ENCODE measurements at regions not wholly inside any gene's neighbourhood (a gene's known extent, or its start where the extent isn't known, plus 50 kb on each side); places are given as distances from the start of the nearest gene placed in this dataset.
"Not testable (repeated sequence)": the region's sequence is repeated elsewhere in the genome, so short reads cannot be mapped to it uniquely, and the experiment has no call there.

DNA sequence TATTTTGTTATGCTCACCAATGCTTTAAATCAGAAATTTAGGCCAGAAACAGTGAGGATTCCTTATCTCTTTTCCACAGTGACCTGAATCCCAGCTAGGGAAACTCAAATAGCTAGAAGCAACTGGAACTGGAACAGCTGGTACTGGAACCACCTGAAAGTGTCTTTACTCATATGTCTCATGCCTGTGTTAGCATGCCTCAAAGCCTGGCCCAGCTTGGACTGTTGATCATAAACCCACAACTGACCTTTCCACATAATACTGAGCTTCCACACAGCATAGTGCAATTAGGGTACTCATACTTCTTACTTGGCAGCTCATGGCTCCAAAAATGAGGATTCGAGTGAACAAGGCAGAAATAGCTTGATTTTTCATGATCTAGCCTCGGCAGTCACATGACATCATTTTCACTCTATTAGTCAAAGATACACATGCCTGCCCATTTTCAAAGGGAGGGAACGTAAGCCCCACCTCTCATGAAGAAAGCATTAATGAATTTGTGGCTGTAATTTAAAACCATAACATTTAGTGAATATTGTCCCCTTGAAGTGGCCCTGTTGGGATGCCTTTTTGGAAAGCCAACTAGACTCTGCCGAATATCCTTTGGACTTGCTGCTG lies 80.8 kb upstream of the ACSL1 start:
- H3K9me3 ChIP-seq (ENCODE audit: severe bottlenecking) = no peaks in the 10 kb centered on the region
- no peaks in the 10 kb centered on the region for H3K36me3 ChIP-seq (ENCODE audit: low read depth)
- DNase-seq (ENCODE audit: low spot score) (no peak), ATAC-seq (ENCODE audit: low read depth) (no peak)
- TF ChIP-seq, protein P1, sequence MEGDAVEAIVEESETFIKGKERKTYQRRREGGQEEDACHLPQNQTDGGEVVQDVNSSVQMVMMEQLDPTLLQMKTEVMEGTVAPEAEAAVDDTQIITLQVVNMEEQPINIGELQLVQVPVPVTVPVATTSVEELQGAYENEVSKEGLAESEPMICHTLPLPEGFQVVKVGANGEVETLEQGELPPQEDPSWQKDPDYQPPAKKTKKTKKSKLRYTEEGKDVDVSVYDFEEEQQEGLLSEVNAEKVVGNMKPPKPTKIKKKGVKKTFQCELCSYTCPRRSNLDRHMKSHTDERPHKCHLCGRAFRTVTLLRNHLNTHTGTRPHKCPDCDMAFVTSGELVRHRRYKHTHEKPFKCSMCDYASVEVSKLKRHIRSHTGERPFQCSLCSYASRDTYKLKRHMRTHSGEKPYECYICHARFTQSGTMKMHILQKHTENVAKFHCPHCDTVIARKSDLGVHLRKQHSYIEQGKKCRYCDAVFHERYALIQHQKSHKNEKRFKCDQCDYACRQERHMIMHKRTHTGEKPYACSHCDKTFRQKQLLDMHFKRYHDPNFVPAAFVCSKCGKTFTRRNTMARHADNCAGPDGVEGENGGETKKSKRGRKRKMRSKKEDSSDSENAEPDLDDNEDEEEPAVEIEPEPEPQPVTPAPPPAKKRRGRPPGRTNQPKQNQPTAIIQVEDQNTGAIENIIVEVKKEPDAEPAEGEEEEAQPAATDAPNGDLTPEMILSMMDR (IDR thresholded peaks at IDR 0.05; ENCODE audit: poor library complexity, severe bottlenecking) = no peak
- no peak overlapping the region for H3K4me3 ChIP-seq (ENCODE audit: severe bottlenecking)
- no peak overlapping the region for H3K27ac ChIP-seq (ENCODE audit: poor library complexity, severe bottlenecking)
- H3K27me3 ChIP-seq (ENCODE audit: insufficient read depth, poor library complexity, severe bottlenecking) = no peaks in the 10 kb centered on the region
- peaks cover 5% of the 10 kb centered on the region for H3K4me1 ChIP-seq (ENCODE audit: insufficient read depth, poor library complexity, severe bottlenecking)

DNA sequence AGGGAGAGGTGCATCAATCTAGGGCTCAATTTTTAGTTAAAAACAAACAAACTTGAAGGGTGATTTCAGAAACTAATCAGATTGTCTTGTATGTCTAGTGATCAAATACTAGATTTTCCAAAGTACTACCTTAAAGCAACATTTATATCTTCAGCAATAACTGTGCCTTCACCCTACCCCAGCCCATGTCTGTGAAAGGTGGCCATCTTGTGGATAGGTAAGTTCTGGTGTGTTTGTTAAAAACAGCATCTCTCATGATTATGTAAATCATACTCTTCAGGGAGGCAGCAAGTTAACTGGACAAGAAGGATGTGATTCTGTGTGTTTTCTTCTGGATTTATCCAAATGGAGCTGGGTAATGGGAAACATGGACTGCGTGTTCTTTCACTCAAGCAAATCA lies 81.4 kb upstream of the ACSL1 start:
- H3K27me3 ChIP-seq (ENCODE audit: insufficient read depth, poor library complexity, severe bottlenecking) = no peaks in the 10 kb centered on the region
- H3K4me1 ChIP-seq (ENCODE audit: insufficient read depth, poor library complexity, severe bottlenecking) = peaks cover 8% of the 10 kb centered on the region
- no peak overlapping the region for H3K4me3 ChIP-seq (ENCODE audit: severe bottlenecking)
- H3K9me3 ChIP-seq (ENCODE audit: severe bottlenecking) = no peaks in the 10 kb centered on the region
- no peak for DNase-seq (ENCODE audit: low spot score)
- TF ChIP-seq, protein P1 (IDR thresholded peaks at IDR 0.05; ENCODE audit: poor library complexity, severe bottlenecking) = no peak
- H3K36me3 ChIP-seq (ENCODE audit: low read depth) = no peaks in the 10 kb centered on the region
- no peak overlapping the region for H3K27ac ChIP-seq (ENCODE audit: poor library complexity, severe bottlenecking)
- no peak for ATAC-seq (ENCODE audit: low read depth)

DNA sequence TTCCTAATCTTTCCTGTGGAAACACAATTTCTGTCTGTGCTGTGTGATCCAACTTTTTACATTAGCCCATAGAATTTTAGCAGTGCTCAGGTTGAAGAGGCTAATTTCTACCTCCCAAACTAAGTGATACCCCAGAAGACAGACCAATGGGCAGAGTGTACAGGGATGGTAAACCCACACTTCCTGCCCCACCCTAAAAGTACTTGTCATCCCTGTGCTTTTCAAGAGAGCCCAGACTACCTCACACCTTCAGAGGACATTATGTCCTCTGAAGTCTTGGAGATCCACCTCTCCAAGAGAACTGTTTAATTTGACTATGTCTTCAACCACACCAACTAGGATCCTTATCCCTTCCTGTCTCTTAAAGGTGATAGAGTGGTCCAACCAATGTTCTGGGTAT lies 82.0 kb upstream of the ACSL1 start:
- H3K36me3 ChIP-seq (ENCODE audit: low read depth) = no peaks in the 10 kb centered on the region
- DNase-seq (ENCODE audit: low spot score) (no peak), ATAC-seq (ENCODE audit: low read depth) (no peak)
- TF ChIP-seq, protein P1 (IDR thresholded peaks at IDR 0.05; ENCODE audit: poor library complexity, severe bottlenecking) = no peak
- H3K9me3 ChIP-seq (ENCODE audit: severe bottlenecking) = no peaks in the 10 kb centered on the region
- H3K27me3 ChIP-seq (ENCODE audit: insufficient read depth, poor library complexity, severe bottlenecking) = no peaks in the 10 kb centered on the region
- no peak overlapping the region for H3K27ac ChIP-seq (ENCODE audit: poor library complexity, severe bottlenecking)
- H3K4me3 ChIP-seq (ENCODE audit: severe bottlenecking) = no peak overlapping the region
- H3K4me1 ChIP-seq (ENCODE audit: insufficient read depth, poor library complexity, severe bottlenecking) = peaks cover 8% of the 10 kb centered on the region

DNA sequence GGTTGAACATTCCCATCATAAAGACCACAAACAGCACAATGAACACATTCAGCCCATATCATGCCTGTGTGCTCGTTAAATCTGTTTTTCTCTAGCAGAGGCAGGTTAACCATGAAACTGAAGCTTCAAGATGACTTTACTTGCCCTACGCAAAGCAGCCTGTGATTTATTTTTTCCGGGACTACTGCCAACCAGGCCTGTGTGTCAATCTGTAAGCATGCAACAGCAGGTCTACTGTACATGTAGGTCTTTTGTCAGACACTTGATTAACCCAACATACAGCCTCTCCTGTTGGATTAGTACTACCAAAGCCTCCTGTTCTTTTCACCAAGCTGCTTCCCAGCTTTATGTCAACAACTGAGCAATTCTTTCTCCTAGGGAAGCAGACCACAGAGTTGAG lies 85.5 kb upstream of the ACSL1 start:
- peaks cover 8% of the 10 kb centered on the region for H3K4me1 ChIP-seq (ENCODE audit: insufficient read depth, poor library complexity, severe bottlenecking)
- H3K36me3 ChIP-seq (ENCODE audit: low read depth) = no peaks in the 10 kb centered on the region
- ATAC-seq (ENCODE audit: low read depth) (peak; percentile 78), DNase-seq (ENCODE audit: low spot score) (no peak)
- H3K27me3 ChIP-seq (ENCODE audit: insufficient read depth, poor library complexity, severe bottlenecking) = no peaks in the 10 kb centered on the region
- TF ChIP-seq, protein P1 (IDR thresholded peaks at IDR 0.05; ENCODE audit: poor library complexity, severe bottlenecking) = no peak
- H3K4me3 ChIP-seq (ENCODE audit: severe bottlenecking) = no peak overlapping the region
- no peak overlapping the region for H3K27ac ChIP-seq (ENCODE audit: poor library complexity, severe bottlenecking)
- H3K9me3 ChIP-seq (ENCODE audit: severe bottlenecking) = no peaks in the 10 kb centered on the region

DNA sequence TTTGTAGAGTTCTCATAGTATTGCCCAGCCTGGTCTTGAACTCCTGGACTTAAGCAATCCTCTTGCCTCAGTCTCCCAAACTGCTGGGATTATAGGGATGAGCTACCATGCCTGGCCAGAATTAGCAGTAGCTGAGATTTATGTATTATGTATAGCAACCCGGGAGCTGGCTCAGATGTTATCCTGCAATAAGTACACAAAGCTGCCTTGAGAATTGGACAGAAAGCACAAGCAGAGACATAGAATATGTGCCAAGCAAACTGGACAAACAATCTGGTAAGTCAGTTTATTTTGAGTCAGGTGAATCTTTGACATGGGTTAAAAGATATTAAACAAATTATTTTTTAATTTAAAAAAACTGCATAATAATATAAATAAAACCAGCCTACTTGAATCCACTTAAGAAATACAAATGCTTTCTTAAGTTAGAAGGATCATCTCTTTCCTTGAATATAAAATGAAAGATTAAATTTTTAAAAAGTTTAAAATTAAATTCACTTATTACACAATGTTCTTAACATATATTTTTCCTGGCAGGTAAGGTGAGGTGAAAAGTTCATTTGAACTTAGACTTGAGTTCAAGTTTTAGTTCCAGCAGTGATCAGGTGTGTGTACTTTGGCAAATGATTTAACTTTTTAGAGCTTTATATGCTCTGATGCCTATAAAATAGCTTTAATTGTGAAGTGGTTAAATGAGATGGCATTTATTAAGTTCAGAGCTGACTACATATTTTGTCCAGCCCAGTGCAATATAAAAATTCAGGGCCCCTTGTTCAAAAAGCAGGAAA lies 87.8 kb upstream of the ACSL1 start:
- Histone ChIP-seq H3K4me3 (ENCODE audit: severe bottlenecking) (no peak overlapping the region), H3K36me3 (ENCODE audit: low read depth) (no peaks in the 10 kb centered on the region), H3K27me3 (ENCODE audit: insufficient read depth, poor library complexity, severe bottlenecking) (no peaks in the 10 kb centered on the region), H3K4me1 (ENCODE audit: insufficient read depth, poor library complexity, severe bottlenecking) (peaks cover 8% of the 10 kb centered on the region), H3K27ac (ENCODE audit: poor library complexity, severe bottlenecking) (no peak overlapping the region), H3K9me3 (ENCODE audit: severe bottlenecking) (no peaks in the 10 kb centered on the region)
- TF ChIP-seq, protein P1 (IDR thresholded peaks at IDR 0.05; ENCODE audit: poor library complexity, severe bottlenecking) = no peak
- ATAC-seq (ENCODE audit: low read depth) (no peak), DNase-seq (ENCODE audit: low spot score) (no peak)

DNA sequence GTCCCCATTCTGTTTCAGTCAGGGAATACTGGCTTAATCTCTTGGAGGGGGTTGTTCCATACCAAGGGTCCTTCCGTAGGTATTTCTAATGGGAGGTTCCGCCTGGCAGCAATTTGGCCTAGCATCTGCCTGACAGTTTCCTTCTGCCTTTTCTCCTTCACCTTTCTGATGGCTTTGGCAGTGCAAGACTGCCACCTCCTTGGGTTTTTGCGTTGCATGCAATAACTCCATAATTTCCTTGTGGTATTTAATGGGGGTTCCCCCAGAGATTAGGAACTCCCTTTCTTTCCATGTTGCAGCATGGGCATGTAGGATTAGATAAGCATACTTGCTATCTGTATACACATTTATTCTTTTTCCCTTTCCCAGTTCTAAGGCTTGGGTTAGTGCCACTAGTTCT lies 93.0 kb upstream of the ACSL1 start:
- not testable (repeated sequence) for ATAC-seq (ENCODE audit: low read depth); H3K4me1 ChIP-seq (ENCODE audit: insufficient read depth, poor library complexity, severe bottlenecking); DNase-seq (ENCODE audit: low spot score); H3K27me3 ChIP-seq (ENCODE audit: insufficient read depth, poor library complexity, severe bottlenecking); H3K9me3 ChIP-seq (ENCODE audit: severe bottlenecking); H3K36me3 ChIP-seq (ENCODE audit: low read depth); H3K4me3 ChIP-seq (ENCODE audit: severe bottlenecking); H3K27ac ChIP-seq (ENCODE audit: poor library complexity, severe bottlenecking)

Data from RWPE2 (cell line).